Astrocyte (in vitro differentiated cells and primary cell): ENCODE measurements at regions not wholly inside any gene's neighbourhood (a gene's known extent, or its start where the extent isn't known, plus 50 kb on each side); places are given as distances from the start of the nearest gene placed in this dataset.

Source experiments
- DNase-seq: peaks from one replicate; pipeline ENCODE4 v3.0.0-alpha.2; 2010; ENCODE audit warnings: low read depth
- FAIRE-seq: peaks from 2 replicates; lab custom pipeline; 2011; peaks lifted over from hg19 to GRCh38; lab: Jason Lieb, UNC
- H2AFZ ChIP-seq: 2 replicates; pipeline ENCODE4 v1.6.0; 2012; ENCODE audit warnings: low read depth, low read length, inconsistent platforms
- H3K27ac ChIP-seq: 2 replicates; pipeline ENCODE4 v1.5.1; 2011; ENCODE audit warnings: low read depth, low read length, inconsistent platforms
- H3K27me3 ChIP-seq: 2 replicates; pipeline ENCODE4 v1.6.0; 2011; ENCODE audit warnings: low read length, inconsistent platforms; ENCODE audit not compliant: insufficient read depth
- H3K36me3 ChIP-seq: 2 replicates; pipeline ENCODE4 v1.5.1; 2011; ENCODE audit warnings: low read length, inconsistent platforms; ENCODE audit not compliant: insufficient read depth
- H3K4me1 ChIP-seq: 2 replicates; pipeline ENCODE4 v1.5.1; 2011; ENCODE audit warnings: low read length, inconsistent platforms; ENCODE audit not compliant: insufficient read depth
- H3K4me2 ChIP-seq: 2 replicates; pipeline ENCODE4 v1.6.0; 2012; ENCODE audit warnings: low read length, inconsistent platforms
- H3K4me3 ChIP-seq: 2 replicates; pipeline ENCODE4 v1.5.1; 2011; ENCODE audit warnings: low read depth, mild to moderate bottlenecking, low read length, inconsistent platforms; ENCODE audit not compliant: insufficient read depth
- H3K79me2 ChIP-seq: 2 replicates; pipeline ENCODE4 v1.6.0; 2012; ENCODE audit warnings: mild to moderate bottlenecking, low read length, inconsistent platforms; ENCODE audit not compliant: insufficient read depth
- H3K9ac ChIP-seq: 2 replicates; pipeline ENCODE4 v1.6.0; 2012; ENCODE audit warnings: mild to moderate bottlenecking, low read length, inconsistent platforms
- H3K9me3 ChIP-seq: 2 replicates; pipeline ENCODE4 v1.5.1; 2012; ENCODE audit warnings: low read depth, mild to moderate bottlenecking, low read length, inconsistent platforms; ENCODE audit not compliant: insufficient read depth
- H4K20me1 ChIP-seq: 2 replicates; pipeline ENCODE4 v1.6.0; 2012; ENCODE audit warnings: low read length, inconsistent platforms; ENCODE audit not compliant: insufficient read depth
- H3K27ac Mint-ChIP-seq: one replicate; pipeline ENCODE4 v1.8.0; 2021; ENCODE audit warnings: mild to moderate bottlenecking, mixed read lengths; ENCODE audit not compliant: unreplicated experiment
- H3K27me3 Mint-ChIP-seq: one replicate; pipeline ENCODE4 v1.8.0; 2021; ENCODE audit warnings: low read depth, mixed read lengths; ENCODE audit not compliant: unreplicated experiment
- H3K36me3 Mint-ChIP-seq: one replicate; pipeline ENCODE4 v1.8.0; 2021; ENCODE audit warnings: low read depth, mixed read lengths; ENCODE audit not compliant: unreplicated experiment
- H3K4me1 Mint-ChIP-seq: one replicate; pipeline ENCODE4 v1.8.0; 2021; ENCODE audit warnings: low read depth, mixed read lengths; ENCODE audit not compliant: unreplicated experiment
- H3K4me3 Mint-ChIP-seq: one replicate; pipeline ENCODE4 v1.8.0; 2021; ENCODE audit warnings: mild to moderate bottlenecking, moderate library complexity, mixed read lengths; ENCODE audit not compliant: unreplicated experiment
- H3K9me3 Mint-ChIP-seq: one replicate; pipeline ENCODE4 v1.8.0; 2021; ENCODE audit warnings: mild to moderate bottlenecking, mixed read lengths; ENCODE audit not compliant: unreplicated experiment
- EZH2 ChIP-seq: IDR thresholded peaks from 2 replicates; pipeline ENCODE4 v1.6.1; 2012; ENCODE audit warnings: mild to moderate bottlenecking, low read length, inconsistent platforms; ENCODE audit not compliant: insufficient read depth
- TF ChIP-seq, protein P1 (sequence below): IDR thresholded peaks from 2 replicates; pipeline ENCODE4 v1.5.1; 2011; ENCODE audit warnings: low read depth, mild to moderate bottlenecking, inconsistent platforms, low read length, moderate library complexity; ENCODE audit not compliant: insufficient read depth

DNA sequence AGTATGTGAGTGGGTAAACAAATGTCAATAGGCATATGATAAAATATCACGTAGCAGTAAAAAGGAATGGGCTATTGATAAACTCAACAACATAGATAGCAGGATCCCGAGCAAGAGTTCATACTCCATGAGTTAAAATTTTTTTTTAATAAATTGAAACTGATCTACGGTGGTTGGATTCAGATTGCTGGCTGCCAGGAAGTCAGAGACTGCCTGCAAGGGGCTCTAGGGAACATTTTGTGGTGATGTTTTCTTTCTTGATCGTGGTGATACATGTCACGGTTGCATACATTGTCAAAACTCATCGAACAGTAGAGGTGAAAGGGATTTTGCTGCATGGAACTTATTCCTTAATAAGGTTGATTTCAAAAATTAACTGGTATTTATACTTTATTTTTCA, 62.6 kb upstream of the WNT7B start:
- H3K79me2 ChIP-seq: peaks cover 34% of the 10 kb centered on the region
- H3K27me3 ChIP-seq: no peaks in the 10 kb centered on the region
- Mint-ChIP-seq H3K27me3 (peaks cover 5% of the 10 kb centered on the region), H3K27ac (no peak overlapping the region), H3K4me3 (no peak overlapping the region), H3K9me3 (no peaks in the 10 kb centered on the region), H3K4me1 (peaks cover 7% of the 10 kb centered on the region), H3K36me3 (no peaks in the 10 kb centered on the region)
- no peaks in the 10 kb centered on the region for H3K9me3 ChIP-seq
- H2AFZ ChIP-seq: no peak overlapping the region
- TF ChIP-seq EZH2: no peak
- TF ChIP-seq, protein P1, sequence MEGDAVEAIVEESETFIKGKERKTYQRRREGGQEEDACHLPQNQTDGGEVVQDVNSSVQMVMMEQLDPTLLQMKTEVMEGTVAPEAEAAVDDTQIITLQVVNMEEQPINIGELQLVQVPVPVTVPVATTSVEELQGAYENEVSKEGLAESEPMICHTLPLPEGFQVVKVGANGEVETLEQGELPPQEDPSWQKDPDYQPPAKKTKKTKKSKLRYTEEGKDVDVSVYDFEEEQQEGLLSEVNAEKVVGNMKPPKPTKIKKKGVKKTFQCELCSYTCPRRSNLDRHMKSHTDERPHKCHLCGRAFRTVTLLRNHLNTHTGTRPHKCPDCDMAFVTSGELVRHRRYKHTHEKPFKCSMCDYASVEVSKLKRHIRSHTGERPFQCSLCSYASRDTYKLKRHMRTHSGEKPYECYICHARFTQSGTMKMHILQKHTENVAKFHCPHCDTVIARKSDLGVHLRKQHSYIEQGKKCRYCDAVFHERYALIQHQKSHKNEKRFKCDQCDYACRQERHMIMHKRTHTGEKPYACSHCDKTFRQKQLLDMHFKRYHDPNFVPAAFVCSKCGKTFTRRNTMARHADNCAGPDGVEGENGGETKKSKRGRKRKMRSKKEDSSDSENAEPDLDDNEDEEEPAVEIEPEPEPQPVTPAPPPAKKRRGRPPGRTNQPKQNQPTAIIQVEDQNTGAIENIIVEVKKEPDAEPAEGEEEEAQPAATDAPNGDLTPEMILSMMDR: no peak
- FAIRE-seq: no peak
- no peak overlapping the region for H3K4me3 ChIP-seq
- H3K4me1 ChIP-seq: peaks cover 30% of the 10 kb centered on the region
- no peak overlapping the region for H3K27ac ChIP-seq
- H3K36me3 ChIP-seq: no peaks in the 10 kb centered on the region
- no peak for DNase-seq
- no peak overlapping the region for H3K4me2 ChIP-seq
- no peak overlapping the region for H3K9ac ChIP-seq
- H4K20me1 ChIP-seq: no peaks in the 10 kb centered on the region

DNA sequence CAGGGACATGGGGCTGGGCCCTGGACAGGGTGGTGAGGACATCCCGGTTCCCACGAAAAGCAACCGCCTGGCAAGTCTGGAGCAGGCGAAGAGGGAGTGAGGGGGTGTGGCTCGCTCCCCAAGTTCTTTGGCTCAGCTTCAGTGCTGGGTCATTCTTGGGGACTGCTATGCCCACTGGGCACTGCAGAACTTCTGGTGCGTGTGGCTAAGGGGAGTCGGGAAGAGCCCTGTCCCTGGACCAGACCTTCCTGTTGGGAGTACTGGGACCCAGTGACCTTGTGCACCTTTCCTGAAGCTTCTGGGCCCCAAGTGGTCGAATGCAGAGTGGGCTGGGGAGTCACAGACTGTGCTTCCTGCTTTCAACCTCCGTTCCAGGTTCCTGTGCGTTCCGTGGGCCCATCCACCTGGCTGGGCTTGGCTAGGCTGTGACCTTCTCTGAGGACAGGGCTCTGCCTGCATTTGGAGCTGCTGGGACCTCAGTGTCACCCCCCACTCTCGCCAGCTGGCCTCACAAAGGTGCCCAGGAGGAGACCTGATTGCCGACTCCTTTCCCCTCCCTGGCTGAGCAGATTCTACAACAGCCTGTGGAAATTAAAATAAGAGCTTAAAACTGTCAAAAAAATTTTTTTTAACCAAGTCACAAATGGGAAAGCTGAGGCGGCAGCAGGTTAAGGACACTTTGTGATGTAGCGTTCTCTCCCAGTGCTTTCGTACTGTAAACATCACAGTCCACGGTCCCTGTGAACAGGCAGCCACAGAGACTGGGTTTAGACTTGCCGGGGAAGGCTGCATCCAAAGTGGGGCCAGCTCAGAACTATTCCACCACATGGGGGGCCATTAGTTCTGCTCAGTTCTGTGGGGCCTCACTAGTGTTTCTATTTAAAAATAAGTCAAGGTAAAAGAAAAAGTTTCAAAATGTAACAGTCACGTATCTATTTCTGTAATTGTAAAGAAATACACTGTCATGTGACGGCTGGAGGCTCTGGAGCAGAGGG, 63.8 kb upstream of the WNT7B start:
- DNase-seq: no peak
- no peak for TF ChIP-seq EZH2
- TF ChIP-seq, protein P1: no peak
- peaks cover 10% of the 10 kb centered on the region for H3K27me3 Mint-ChIP-seq

DNA sequence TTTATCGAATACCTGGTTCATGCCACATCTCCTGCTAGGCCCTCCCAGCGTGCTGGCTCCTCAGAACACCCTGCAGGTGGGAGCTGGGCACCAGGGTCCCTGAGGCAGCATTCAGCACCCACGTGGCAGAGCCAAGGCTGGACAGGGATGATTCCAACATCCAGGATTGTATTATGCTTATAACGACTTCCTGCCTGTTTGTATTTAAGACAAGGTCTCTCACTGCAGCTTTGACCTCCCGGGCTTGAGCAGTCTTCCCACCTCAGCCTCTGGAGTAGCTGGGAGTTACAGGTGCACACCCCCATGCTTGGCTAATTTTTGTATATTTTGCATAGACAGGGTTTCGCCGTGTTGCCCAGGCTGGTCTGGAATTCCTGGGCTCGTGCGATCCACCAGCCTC, 64.7 kb upstream of the WNT7B start:
- DNase-seq (no peak), FAIRE-seq (no peak)
- Mint-ChIP-seq H3K27me3 (peaks cover 18% of the 10 kb centered on the region), H3K4me1 (peaks cover 4% of the 10 kb centered on the region), H3K36me3 (peaks cover 3% of the 10 kb centered on the region), H3K9me3 (no peaks in the 10 kb centered on the region), H3K4me3 (no peak overlapping the region), H3K27ac (no peak overlapping the region)
- H3K27me3 ChIP-seq: no peaks in the 10 kb centered on the region
- H3K27ac ChIP-seq: no peak overlapping the region
- no peak overlapping the region for H3K4me2 ChIP-seq
- H3K36me3 ChIP-seq: no peaks in the 10 kb centered on the region
- no peak overlapping the region for H3K9ac ChIP-seq
- TF ChIP-seq, protein P1: no peak
- no peak for TF ChIP-seq EZH2
- H3K4me1 ChIP-seq: peaks cover 30% of the 10 kb centered on the region
- no peak overlapping the region for H3K4me3 ChIP-seq
- H3K9me3 ChIP-seq: no peaks in the 10 kb centered on the region
- peaks cover 46% of the 10 kb centered on the region for H3K79me2 ChIP-seq
- no peaks in the 10 kb centered on the region for H4K20me1 ChIP-seq
- H2AFZ ChIP-seq: no peak overlapping the region

More for the DNA sequence above, 63.8 kb upstream of the WNT7B start:
- Histone ChIP-seq H3K36me3 (no peaks in the 10 kb centered on the region), H3K9ac (no peak overlapping the region), H3K27ac (no peak overlapping the region), H3K79me2 (peaks cover 46% of the 10 kb centered on the region), H3K4me1 (peaks cover 36% of the 10 kb centered on the region), H3K4me3 (no peak overlapping the region), H3K9me3 (no peaks in the 10 kb centered on the region), H4K20me1 (no peaks in the 10 kb centered on the region), H3K4me2 (no peak overlapping the region), H2AFZ (no peak overlapping the region), H3K27me3 (no peaks in the 10 kb centered on the region)
- Mint-ChIP-seq H3K27ac (no peak overlapping the region), H3K36me3 (no peaks in the 10 kb centered on the region), H3K9me3 (no peaks in the 10 kb centered on the region), H3K4me3 (no peak overlapping the region), H3K4me1 (peaks cover 4% of the 10 kb centered on the region)
- no peak for FAIRE-seq
